PFSK-1 (cell line): ENCODE measurements at regions not wholly inside any gene's neighbourhood (a gene's known extent, or its start where the extent isn't known, plus 50 kb on each side); places are given as distances from the start of the nearest gene placed in this dataset.

Experiments used
- FOXP2 ChIP-seq: optimal IDR thresholded peaks from 2 replicates; pipeline ENCODE3; 2011; ENCODE audit warnings: borderline replicate concordance, control low read depth, inconsistent platforms; ENCODE audit not compliant: insufficient read depth; ENCODE audit errors: extremely low read length, extremely low read depth
- POLR2AphosphoS5 ChIP-seq: IDR thresholded peaks from 2 replicates; pipeline ENCODE4 v1.6.1; 2012; ENCODE audit warnings: low read depth, mild to moderate bottlenecking, control low read depth, low read length, moderate library complexity
- REST ChIP-seq, 2 experiments: IDR thresholded peaks; 2 replicates each; pipeline versions ENCODE4 v1.6.1 to v1.8.0; 2011 to 2012; ENCODE audit warnings: low read depth in 2 of 2, low read length in 2 of 2, control low read depth in 1 of 2, inconsistent platforms in 1 of 2, mild to moderate bottlenecking in 1 of 2, moderate library complexity in 1 of 2; ENCODE audit not compliant: insufficient read depth in 1 of 2
- SIN3A ChIP-seq: IDR thresholded peaks from 2 replicates; pipeline ENCODE4 v1.6.1; 2012; ENCODE audit warnings: mild to moderate bottlenecking, low read length, moderate library complexity, borderline replicate concordance; ENCODE audit not compliant: insufficient read depth
- TAF1 ChIP-seq: IDR thresholded peaks from 2 replicates; pipeline ENCODE4 v1.6.1; 2012; ENCODE audit warnings: low read length, control low read depth, borderline replicate concordance; ENCODE audit not compliant: insufficient read depth

GRCh38 chr22:48506506-48507145, 1321.0 kb downstream of the BRD1 start:
- TF ChIP-seq FOXP2 (no peak), TAF1 (no peak), POLR2AphosphoS5 (no peak), SIN3A (no peak), REST (IDR thresholded peaks at IDR 0.05; ENCODE audit: insufficient read depth in 1 of 2, low read depth in 2 of 2, low read length in 2 of 2) (no peak)

GRCh38 chr22:48505891-48506290, 1321.8 kb downstream of the BRD1 start:
- TF ChIP-seq SIN3A (no peak), POLR2AphosphoS5 (no peak), FOXP2 (no peak), TAF1 (no peak), REST (IDR thresholded peaks at IDR 0.05; ENCODE audit: insufficient read depth in 1 of 2, low read depth in 2 of 2, low read length in 2 of 2) (no peak)

- TF ChIP-seq POLR2AphosphoS5 (no peak), SIN3A (no peak), TAF1 (no peak), FOXP2 (no peak), REST (IDR thresholded peaks at IDR 0.05; ENCODE audit: insufficient read depth in 1 of 2, low read depth in 2 of 2, low read length in 2 of 2) (no peak)
Observed at GRCh38 chr22:48504519-48505140, 1323.0 kb downstream of the BRD1 start.

- no peak for TF ChIP-seq TAF1
- TF ChIP-seq REST (IDR thresholded peaks at IDR 0.05; ENCODE audit: insufficient read depth in 1 of 2, low read depth in 2 of 2, low read length in 2 of 2) = no peak
- TF ChIP-seq POLR2AphosphoS5 = no peak
- no peak for TF ChIP-seq FOXP2
- no peak for TF ChIP-seq SIN3A
Observed at GRCh38 chr22:48503876-48504275, 1323.8 kb downstream of the BRD1 start.
